NCI-H510A (cell line): ENCODE measurements at regions not wholly inside any gene's neighbourhood (a gene's known extent, or its start where the extent isn't known, plus 50 kb on each side); places are given as distances from the start of the nearest gene placed in this dataset.
A peak's percentile ranks its signal among the peaks of the same experiment; 100 is the strongest.

Source experiments
- DNase-seq: peaks from one replicate; lab custom pipeline; 2025; lab: John Stamatoyannopoulos, UW

- no peak for DNase-seq
Observed at GRCh38 chr10:93178226-93178625, 104.5 kb downstream of the CYP26A1 start.

GRCh38 chr10:93180482-93180931, 106.8 kb downstream of the CYP26A1 start:
- no peak for DNase-seq

DNA sequence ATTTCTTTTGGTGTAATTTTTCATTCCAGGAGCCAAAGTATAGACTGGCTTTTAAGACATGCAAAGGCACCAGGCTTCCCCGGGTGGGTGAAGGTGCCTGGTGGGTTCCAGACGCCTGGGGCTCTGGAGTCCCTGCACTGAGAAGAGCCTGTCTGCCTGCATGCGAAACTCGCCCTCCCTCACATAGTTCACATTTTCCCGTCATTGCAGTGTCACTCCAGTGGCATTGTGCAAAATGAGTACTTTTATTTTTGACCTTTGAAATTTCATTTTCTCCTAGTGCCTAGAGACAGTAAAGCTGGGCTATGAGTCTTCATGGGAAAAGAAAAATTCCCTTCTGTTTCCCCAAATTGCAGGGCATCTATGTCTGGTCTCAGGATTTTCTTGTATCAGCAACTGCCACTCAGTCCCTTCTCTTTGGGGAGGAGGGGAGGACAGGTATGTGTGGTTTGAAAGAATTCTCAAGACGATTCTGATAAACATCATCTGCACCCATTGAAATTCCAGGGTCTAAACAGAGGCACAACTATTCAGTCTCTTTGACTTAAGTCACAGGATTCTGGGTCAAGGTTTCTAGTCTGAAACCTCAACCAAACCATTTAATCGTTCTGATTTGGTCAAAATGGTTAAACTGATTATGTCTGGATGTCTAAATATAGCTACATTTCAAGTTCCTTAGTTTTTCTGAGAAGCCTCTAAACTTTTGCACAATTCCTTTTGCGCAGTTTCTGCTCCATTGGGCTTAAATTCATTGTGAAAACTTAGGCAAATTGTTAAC, 107.8 kb downstream of the CYP26A1 start:
- no peak for DNase-seq

GRCh38 chr10:93182049-93182327, 108.3 kb downstream of the CYP26A1 start:
- DNase-seq: no peak

DNA sequence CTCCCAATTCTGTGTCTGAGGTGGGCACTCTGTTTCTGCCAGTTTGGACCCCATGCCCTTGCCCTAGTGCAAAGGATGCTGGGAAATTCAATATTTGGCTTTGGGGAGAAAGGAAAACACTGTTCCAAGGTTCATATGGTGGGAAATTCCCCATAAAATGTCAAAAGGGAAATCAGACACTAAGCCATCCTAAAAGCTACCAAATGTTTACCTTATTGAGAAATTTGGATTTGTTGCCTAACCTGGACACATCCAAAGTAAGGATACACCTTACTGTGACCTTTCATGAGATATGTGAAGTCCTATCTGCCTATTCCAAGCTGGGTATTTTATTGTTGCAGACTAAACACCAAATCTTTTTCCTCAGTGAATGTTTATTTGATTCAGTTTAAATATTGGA, 109.1 kb downstream of the CYP26A1 start:
- no peak for DNase-seq

GRCh38 chr10:93186653-93187052, 113.0 kb downstream of the CYP26A1 start:
- no peak for DNase-seq

DNA sequence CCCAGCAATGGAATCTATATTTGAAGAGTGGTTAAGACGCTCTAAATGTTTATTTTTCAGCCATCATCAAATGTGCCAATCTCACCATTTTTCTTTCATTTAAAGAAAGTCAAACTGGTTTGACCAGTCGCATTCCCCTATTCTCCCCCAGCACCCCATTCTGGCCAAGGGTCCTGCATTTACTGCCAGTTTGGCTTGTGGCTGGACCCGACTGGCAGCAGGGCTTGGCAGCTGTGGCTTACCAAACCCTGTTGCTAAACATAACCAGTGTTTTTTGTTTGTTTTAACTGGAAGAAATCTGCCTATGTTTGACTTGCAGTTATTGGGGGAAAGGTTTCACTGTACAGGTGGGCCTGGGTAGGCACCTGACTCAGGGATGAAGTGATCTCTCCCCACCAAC, 116.3 kb downstream of the CYP26A1 start:
- DNase-seq: no peak

GRCh38 chr10:93190372-93190771, 116.7 kb downstream of the CYP26A1 start:
- DNase-seq: no peak

GRCh38 chr10:93193906-93194305, 120.2 kb downstream of the CYP26A1 start:
- DNase-seq: no peak

DNA sequence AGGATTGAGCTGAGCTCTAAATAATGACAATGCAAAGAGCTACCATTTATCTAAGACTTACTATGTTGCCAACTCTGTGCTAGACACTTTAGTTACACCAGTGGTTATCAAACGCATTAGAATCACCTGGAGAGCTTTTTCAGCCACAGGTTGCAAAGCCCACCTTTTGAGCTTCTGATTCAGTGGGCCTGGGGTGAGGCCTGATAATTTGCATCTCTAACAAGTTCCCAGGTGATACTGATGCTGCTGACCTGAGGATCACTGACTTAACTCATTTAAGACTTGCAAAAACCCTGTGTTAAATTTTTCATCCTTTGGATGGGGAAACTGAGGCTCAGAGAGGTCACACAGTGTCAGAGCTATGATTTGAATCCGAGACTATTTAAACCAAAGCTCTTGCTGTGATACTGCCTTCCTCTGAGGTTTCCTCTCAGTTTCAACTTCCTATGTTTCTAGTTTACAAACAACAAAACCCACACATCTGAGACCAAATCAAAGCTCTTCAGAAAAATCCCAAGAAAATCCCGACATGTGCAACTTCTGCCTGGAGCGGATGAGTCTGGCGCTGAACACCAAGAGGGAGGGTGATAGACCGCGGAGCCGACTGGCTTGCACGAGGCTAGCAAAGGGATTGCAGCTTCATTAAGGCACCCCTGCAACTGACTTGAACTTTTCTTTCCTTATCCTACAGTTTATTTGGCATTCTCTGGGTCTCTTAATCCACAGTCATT, 124.9 kb downstream of the CYP26A1 start:
- no peak for DNase-seq

GRCh38 chr10:93199191-93199751, 125.6 kb downstream of the CYP26A1 start:
- peak; percentile 9 for DNase-seq

DNA sequence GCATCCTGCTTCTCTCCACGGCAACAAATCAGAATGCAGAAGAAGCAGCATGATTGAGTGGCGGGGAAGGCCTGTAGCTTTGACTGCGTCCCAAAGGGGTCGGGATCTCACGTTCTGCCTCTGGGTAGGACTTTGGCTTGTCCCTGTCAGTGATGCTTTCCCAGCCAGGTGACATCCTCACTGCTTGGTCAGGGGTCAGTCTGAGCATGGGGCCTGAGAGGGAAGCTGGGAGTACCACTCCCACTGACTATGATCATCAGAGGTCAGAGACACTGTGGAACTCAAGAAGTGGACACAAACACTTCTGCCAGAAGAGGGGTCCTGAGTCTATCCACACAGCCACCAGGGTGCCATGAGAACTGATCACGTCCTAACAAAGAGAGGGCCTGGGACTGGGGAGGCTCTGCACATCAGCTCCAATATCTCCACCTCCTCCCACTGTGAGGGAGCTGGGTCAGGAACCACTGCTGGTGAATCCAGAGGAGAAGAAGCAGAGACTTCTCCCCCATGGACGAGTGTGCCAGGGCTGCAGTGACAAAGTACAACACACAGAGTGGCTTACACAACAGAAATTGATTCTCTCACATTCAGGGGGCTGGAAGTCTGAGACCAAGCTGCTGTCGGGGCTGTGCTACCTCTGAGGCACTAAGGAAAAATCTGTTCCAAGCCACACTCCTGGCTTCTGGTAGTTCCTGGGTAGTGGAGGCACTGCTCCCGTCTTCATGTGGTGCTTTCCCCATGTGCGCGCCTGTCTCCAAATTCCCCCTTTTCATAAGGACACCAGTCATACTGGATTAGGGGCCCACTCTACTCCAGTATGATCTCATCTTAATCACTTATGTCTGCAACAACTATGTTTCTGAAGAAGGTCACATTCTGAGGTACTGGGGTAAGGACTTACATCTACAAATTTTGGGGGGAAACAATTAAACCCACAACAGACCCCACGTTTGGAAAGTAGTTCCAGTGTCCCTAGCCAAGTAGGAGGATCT, 131.1 kb downstream of the CYP26A1 start:
- DNase-seq: no peak

- DNase-seq: no peak
Observed at GRCh38 chr10:93206652-93207051, 133.0 kb downstream of the CYP26A1 start.

GRCh38 chr10:93208717-93209464, 135.2 kb downstream of the CYP26A1 start:
- no peak for DNase-seq

DNA sequence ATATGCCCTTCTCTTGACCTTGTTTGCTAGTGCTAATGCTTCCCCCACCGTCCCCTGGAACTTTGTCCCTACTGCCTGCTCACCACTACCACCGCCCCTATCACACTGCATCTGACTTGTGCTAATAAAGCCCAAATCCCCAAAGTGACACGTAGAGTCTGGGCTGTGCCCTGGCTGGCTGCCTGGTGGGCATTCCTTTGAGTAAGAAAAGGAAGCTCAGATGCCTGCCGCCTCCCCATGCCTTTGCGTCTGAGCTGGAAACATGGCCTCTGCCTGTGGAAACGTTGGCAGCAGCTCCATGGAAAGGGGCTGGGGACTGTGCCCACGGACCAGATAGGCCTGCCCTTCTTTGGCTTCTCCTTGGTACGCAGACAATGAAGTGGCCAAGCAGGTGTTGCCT, 138.3 kb downstream of the CYP26A1 start:
- DNase-seq: no peak

- DNase-seq: no peak
Observed at GRCh38 chr10:93215312-93215711, 141.6 kb downstream of the CYP26A1 start.

DNA sequence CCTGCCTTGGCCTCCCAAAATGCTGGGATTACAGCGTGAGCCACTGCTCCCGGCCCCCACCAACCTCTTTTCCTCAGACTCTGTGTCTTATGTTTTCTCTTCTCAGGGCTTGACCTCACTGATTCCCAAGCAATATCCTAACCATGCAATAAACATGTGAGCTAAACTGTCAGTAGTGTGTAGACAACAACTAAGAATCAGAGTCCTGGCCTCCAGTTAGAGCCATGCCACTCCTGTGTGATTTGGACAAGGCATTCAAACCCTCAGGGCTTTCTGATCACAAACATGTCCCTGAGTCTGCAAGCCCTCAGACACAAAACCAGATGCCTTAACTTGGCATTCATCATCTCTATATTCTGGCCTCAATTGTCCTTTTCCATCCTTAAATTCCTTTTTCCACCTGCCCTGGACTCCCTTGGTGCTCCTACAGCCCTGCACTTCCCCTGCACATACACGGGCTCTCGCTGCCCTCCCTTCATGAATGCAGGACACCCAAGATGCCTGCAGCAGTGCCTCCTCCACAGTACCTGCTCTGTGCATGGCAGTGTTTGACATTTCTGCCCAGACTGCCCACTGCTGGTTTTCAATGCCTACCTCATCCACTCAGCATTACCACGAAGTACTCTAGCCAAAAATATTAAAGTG, 142.8 kb downstream of the CYP26A1 start:
- no peak for DNase-seq

GRCh38 chr10:93218386-93218785, 144.7 kb downstream of the CYP26A1 start:
- no peak for DNase-seq

DNA sequence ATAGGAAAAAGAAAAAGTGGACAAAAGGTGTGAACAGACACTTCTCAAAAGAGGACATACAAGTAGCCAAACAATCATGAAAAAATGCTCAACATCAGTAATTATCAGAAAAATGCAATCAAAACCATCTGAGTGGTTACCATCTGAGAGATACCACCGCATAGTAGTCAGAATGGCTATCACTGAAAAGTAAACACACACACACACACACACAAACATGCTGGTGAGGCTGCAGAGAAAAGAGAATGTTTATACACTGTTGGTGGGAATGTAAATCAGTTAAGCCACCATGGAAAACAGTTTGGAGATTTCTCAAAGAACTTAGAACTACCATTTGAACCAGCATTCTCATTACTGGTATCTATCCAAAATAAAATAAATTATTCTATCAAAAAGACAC, 145.7 kb downstream of the CYP26A1 start:
- DNase-seq: no peak

DNA sequence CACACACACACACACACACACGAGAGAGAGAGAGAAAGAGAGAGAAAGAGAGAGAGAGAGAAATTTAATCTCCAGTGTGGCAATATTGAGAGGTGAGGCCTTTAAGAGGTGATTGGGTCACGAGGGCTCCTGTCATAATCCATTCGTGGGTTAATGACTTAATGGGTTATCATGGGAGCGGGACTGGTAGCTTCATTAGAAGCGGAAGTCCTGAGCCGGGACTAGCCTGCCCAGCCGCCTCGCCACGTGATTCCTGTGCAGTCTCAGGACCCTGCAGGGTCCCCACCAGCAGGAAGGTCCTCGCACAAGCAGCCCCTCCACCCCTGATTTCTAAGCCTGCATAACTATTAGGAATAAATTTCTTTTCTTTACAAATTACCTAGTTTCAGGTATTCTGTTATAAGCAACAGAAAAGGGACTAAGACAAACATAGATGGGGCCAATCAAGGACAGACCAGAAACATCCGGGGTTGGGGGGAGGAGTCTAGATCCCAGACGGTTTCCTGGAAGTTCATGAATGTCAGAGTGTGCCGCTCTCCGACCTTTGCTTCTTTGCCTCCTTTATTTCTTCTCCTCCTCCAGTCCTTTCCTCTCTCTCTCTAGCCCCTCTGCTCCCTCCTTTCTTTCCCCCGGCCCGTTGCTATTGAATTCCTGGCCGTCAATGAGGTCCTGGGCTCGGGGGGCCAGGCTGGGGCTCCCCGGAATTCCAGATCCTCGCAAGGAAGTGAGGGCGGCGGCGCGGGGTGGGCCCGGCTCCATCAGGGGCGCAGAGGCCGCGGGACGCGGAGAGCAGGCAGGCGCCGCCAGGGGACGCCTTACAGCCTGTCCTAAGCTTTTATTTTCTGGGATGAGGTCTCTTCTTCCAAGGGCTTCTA, 146.8 kb downstream of the CYP26A1 start:
- DNase-seq: no peak
